ENCODE measurements at regions not wholly inside any gene's neighbourhood (a gene's known extent, or its start where the extent isn't known, plus 50 kb on each side); places are given as distances from the start of the nearest gene placed in this dataset.
"Not testable (repeated sequence)": the region's sequence is repeated elsewhere in the genome, so short reads cannot be mapped to it uniquely, and the experiment has no call there.

- no peak for DNase-seq (ENCODE audit: extremely low read depth, low read depth, low spot score)
These were observed 70.7 kb downstream of the FAM50B start for GRCh38 chr6:3919849-3920248.

GRCh38 chr6:3920321-3920720 lies 71.1 kb downstream of the FAM50B start:
- no peak for DNase-seq (ENCODE audit: extremely low read depth, low read depth, low spot score)

- DNase-seq (ENCODE audit: extremely low read depth, low read depth, low spot score), result no peak
These were observed 72.5 kb downstream of the FAM50B start for GRCh38 chr6:3921663-3922062.

GRCh38 chr6:3922619-3923018 lies 73.4 kb downstream of the FAM50B start:
- DNase-seq (ENCODE audit: extremely low read depth, low read depth, low spot score), result not testable (repeated sequence)

GRCh38 chr6:3925223-3926149 lies 76.3 kb downstream of the FAM50B start:
- not testable (repeated sequence) for DNase-seq (ENCODE audit: extremely low read depth, low read depth, low spot score)

- no peak for DNase-seq (ENCODE audit: extremely low read depth, low read depth, low spot score)
These were observed 76.9 kb downstream of the FAM50B start for GRCh38 chr6:3926150-3926482.

- DNase-seq (ENCODE audit: extremely low read depth, low read depth, low spot score), result no peak
These were observed 78.9 kb downstream of the FAM50B start for GRCh38 chr6:3928111-3928510.

GRCh38 chr6:3929281-3929798 lies 80.2 kb downstream of the FAM50B start:
- no peak for DNase-seq (ENCODE audit: extremely low read depth, low read depth, low spot score)

- no peak for DNase-seq (ENCODE audit: extremely low read depth, low read depth, low spot score)
These were observed 88.3 kb downstream of the FAM50B start for GRCh38 chr6:3937438-3937837.

GRCh38 chr6:3938715-3939367 lies 89.7 kb downstream of the FAM50B start:
- no peak for DNase-seq (ENCODE audit: extremely low read depth, low read depth, low spot score)

- DNase-seq (ENCODE audit: extremely low read depth, low read depth, low spot score), result no peak
These were observed 90.3 kb downstream of the FAM50B start for GRCh38 chr6:3939368-3939958.

- DNase-seq (ENCODE audit: extremely low read depth, low read depth, low spot score), result no peak
These were observed 90.8 kb downstream of the FAM50B start for GRCh38 chr6:3939964-3940363.

GRCh38 chr6:3940703-3941102 lies 91.5 kb downstream of the FAM50B start:
- no peak for DNase-seq (ENCODE audit: extremely low read depth, low read depth, low spot score)

GRCh38 chr6:3943331-3943765 lies 94.2 kb downstream of the FAM50B start:
- DNase-seq (ENCODE audit: extremely low read depth, low read depth, low spot score), result peak; percentile 77

- DNase-seq (ENCODE audit: extremely low read depth, low read depth, low spot score), result no peak
These were observed 95.1 kb downstream of the FAM50B start for GRCh38 chr6:3944246-3944645.

- no peak for DNase-seq (ENCODE audit: extremely low read depth, low read depth, low spot score)
These were observed 97.6 kb downstream of the FAM50B start for GRCh38 chr6:3946778-3947177.

- DNase-seq (ENCODE audit: extremely low read depth, low read depth, low spot score), result no peak
These were observed 99.7 kb downstream of the FAM50B start for GRCh38 chr6:3948866-3949265.

- DNase-seq (ENCODE audit: extremely low read depth, low read depth, low spot score), result no peak
These were observed 100.3 kb downstream of the FAM50B start for GRCh38 chr6:3949521-3949920.

- DNase-seq (ENCODE audit: extremely low read depth, low read depth, low spot score), result no peak
These were observed 106.9 kb downstream of the FAM50B start for GRCh38 chr6:3956054-3956453.

GRCh38 chr6:3957321-3957720 lies 108.1 kb downstream of the FAM50B start:
- DNase-seq (ENCODE audit: extremely low read depth, low read depth, low spot score), result no peak

- DNase-seq (ENCODE audit: extremely low read depth, low read depth, low spot score), result no peak
These were observed 109.1 kb downstream of the FAM50B start for GRCh38 chr6:3958255-3958654.

GRCh38 chr6:3959385-3959784 lies 110.2 kb downstream of the FAM50B start:
- no peak for DNase-seq (ENCODE audit: extremely low read depth, low read depth, low spot score)

Measured in glomerular endothelial cell (primary cell).